Chondrocyte (in vitro differentiated cells): ENCODE measurements at regions not wholly inside any gene's neighbourhood (a gene's known extent, or its start where the extent isn't known, plus 50 kb on each side); places are given as distances from the start of the nearest gene placed in this dataset.

Experiments
- DNase-seq: peaks from one replicate; pipeline ENCODE4 v3.0.0; 2021; ENCODE audit warnings: mixed read lengths, low spot score
- H3K27ac Mint-ChIP-seq: one replicate; pipeline ENCODE4 v1.8.0; 2021; ENCODE audit warnings: mild to moderate bottlenecking, moderate library complexity, mixed read lengths; ENCODE audit not compliant: unreplicated experiment
- H3K27me3 Mint-ChIP-seq: 2 replicates; pipeline ENCODE4 v1.8.0; 2021; ENCODE audit warnings: low read depth, mixed read lengths
- H3K36me3 Mint-ChIP-seq: 2 replicates; pipeline ENCODE4 v1.8.0; 2021; ENCODE audit warnings: low read depth, mixed read lengths
- H3K4me1 Mint-ChIP-seq: 2 replicates; pipeline ENCODE4 v1.8.0; 2021; ENCODE audit warnings: low read depth, mild to moderate bottlenecking, mixed read lengths
- H3K4me3 Mint-ChIP-seq: one replicate; pipeline ENCODE4 v1.8.0; 2021; ENCODE audit warnings: mild to moderate bottlenecking, moderate library complexity, mixed read lengths; ENCODE audit not compliant: unreplicated experiment
- H3K9me3 Mint-ChIP-seq: 2 replicates; pipeline ENCODE4 v1.8.0; 2021; ENCODE audit warnings: low read depth, mixed read lengths
- TF ChIP-seq, protein P1 (sequence below): fragments of 200-600 bp; sonication (generic); IDR thresholded peaks from 2 replicates; pipeline ENCODE4 v1.5.0; 2021; ENCODE audit warnings: antibody characterized with exemption, mild to moderate bottlenecking, moderate library complexity

DNA sequence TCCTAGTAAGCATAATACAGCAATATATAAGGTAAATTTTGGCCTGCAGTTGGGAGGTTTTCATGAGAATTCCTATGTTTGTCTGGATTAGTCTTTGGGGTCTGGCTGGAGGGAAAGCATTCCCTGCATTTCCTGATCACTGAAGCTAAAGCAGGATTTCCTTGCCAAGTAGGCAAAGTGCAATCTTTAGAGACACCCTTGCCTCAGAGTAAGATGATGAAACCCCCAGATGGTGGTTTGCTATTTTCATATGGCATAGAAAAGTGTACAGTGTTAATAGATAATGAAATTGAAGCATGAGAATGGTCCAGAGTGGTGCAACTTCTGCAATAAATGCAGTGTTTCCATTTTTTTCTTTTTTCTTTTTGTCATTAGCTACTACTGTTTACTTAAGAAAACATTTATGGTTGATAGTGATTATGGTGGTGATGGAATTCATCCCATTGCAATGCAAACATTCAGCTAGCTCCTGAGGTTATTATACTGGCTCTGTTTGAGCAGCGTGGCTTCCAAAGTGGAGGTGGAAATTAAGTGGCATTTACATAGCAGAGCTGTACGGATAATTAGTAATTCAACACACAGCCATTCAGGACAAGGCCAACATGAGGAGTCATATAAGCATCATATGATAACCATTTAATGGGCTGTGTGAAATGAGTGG lies 276.3 kb downstream of the DUSP6 start:
- Mint-ChIP-seq H3K27me3 (no peaks in the 10 kb centered on the region), H3K27ac (no peak overlapping the region), H3K4me3 (no peak overlapping the region), H3K9me3 (no peaks in the 10 kb centered on the region), H3K4me1 (peaks cover 11% of the 10 kb centered on the region), H3K36me3 (no peaks in the 10 kb centered on the region)
- no peak for DNase-seq
- TF ChIP-seq, protein P1, sequence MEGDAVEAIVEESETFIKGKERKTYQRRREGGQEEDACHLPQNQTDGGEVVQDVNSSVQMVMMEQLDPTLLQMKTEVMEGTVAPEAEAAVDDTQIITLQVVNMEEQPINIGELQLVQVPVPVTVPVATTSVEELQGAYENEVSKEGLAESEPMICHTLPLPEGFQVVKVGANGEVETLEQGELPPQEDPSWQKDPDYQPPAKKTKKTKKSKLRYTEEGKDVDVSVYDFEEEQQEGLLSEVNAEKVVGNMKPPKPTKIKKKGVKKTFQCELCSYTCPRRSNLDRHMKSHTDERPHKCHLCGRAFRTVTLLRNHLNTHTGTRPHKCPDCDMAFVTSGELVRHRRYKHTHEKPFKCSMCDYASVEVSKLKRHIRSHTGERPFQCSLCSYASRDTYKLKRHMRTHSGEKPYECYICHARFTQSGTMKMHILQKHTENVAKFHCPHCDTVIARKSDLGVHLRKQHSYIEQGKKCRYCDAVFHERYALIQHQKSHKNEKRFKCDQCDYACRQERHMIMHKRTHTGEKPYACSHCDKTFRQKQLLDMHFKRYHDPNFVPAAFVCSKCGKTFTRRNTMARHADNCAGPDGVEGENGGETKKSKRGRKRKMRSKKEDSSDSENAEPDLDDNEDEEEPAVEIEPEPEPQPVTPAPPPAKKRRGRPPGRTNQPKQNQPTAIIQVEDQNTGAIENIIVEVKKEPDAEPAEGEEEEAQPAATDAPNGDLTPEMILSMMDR, result no peak

DNA sequence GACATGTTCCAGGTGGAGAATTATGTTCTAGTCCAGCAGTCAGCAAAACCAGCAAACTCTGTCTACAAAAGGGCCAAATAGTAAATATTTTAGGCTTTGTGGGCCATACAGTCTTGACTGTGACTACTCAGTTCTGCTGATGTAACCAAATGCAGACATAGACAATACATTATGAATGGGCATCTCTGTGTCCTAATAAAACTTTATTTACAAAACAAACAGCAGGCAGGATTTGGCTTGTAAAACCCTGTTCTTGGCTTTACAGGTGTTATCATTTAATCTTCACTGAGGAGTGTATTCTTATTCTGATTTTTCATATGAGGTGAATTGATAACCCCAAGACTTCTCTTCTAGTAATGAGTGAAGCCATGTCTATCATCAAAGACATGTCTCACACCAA lies 278.6 kb downstream of the DUSP6 start:
- DNase-seq, result no peak
- peaks cover 9% of the 10 kb centered on the region for H3K4me1 Mint-ChIP-seq
- no peaks in the 10 kb centered on the region for H3K9me3 Mint-ChIP-seq
- no peak overlapping the region for H3K27ac Mint-ChIP-seq
- H3K27me3 Mint-ChIP-seq, result no peaks in the 10 kb centered on the region
- H3K4me3 Mint-ChIP-seq, result no peak overlapping the region
- no peaks in the 10 kb centered on the region for H3K36me3 Mint-ChIP-seq
- TF ChIP-seq, protein P1, result no peak

DNA sequence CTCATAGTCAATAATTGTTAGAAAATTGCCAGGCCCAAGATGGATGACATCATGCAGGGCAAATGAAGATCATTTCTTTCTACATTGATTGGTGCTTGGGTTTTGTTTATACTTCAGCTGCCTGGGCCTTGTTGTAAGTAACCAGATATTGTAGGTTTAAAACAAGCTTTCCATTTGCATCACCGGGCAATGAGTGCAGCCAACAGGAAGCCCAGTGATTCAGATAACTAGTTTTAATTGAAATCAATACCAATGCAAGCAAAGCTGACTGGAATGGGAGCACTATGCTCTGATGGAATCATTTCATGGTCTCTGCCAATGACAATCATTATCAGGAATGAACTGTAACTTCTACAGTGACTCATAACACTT lies 279.3 kb downstream of the DUSP6 start:
- Mint-ChIP-seq H3K4me3 (no peak overlapping the region), H3K27me3 (no peaks in the 10 kb centered on the region)
- no peak for DNase-seq

DNA sequence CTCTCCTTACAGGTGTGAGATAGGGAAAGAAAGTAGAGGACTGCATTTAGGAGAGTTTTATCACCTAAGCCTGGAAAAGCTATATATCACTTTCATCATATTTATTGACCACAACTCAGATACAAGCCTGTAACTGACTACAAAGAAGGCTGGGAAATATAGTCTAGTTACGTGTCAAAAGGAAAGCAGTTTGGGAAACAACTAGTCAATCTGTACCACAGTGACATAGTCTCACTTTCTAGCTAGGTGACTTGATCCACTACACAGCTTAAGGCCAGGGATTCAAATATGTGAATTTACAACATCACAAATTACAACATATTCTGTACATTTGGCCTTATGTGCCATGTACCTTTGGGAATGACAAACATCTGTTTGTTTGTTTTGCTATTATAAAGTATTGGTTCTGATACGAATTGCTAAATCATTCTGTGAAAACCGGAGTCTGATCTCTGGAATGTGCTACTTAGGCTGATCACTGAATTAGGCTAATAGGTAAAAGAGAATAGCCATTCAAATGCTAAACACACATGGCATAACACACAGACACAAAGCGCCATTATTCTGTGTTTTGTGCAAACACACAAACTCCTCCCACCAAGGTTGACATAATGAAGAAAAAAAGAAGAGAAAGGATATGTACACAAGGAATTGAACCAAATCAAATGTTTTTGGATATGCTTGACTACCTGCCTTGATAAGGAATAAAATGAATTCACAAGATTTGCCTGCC lies 279.8 kb downstream of the DUSP6 start:
- no peaks in the 10 kb centered on the region for H3K36me3 Mint-ChIP-seq
- H3K4me3 Mint-ChIP-seq, result no peak overlapping the region
- H3K9me3 Mint-ChIP-seq, result no peaks in the 10 kb centered on the region
- H3K4me1 Mint-ChIP-seq, result peaks cover 12% of the 10 kb centered on the region
- TF ChIP-seq, protein P1, result no peak
- no peaks in the 10 kb centered on the region for H3K27me3 Mint-ChIP-seq
- H3K27ac Mint-ChIP-seq, result no peak overlapping the region
- no peak for DNase-seq

More for the DNA sequence above, 279.3 kb downstream of the DUSP6 start:
- TF ChIP-seq, protein P1, result no peak
- Mint-ChIP-seq H3K27ac (no peak overlapping the region), H3K4me1 (peaks cover 9% of the 10 kb centered on the region), H3K36me3 (no peaks in the 10 kb centered on the region), H3K9me3 (no peaks in the 10 kb centered on the region)

DNA sequence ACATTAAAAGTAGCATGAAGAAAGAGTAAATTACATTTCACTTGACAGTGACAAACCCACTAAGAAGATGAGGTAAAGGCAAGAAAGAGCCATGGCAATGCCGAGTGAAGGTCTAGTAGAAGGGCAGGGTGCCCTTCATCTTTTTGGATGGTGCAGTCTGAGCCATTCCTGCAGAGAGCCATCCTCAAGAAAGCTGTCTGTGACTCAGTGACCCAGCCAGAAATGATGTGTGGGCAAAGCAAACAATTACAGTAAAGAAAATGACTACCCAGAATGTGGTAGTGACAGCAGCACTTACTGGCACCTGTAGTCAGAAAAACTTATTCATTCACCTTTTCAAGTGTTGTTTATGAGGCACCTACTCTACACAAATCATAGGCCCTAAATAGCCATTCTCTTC lies 281.7 kb downstream of the DUSP6 start:
- TF ChIP-seq, protein P1, result no peak
- Mint-ChIP-seq H3K36me3 (no peaks in the 10 kb centered on the region), H3K27ac (no peak overlapping the region), H3K4me1 (peaks cover 9% of the 10 kb centered on the region), H3K9me3 (peaks cover 3% of the 10 kb centered on the region), H3K4me3 (no peak overlapping the region), H3K27me3 (no peaks in the 10 kb centered on the region)
- no peak for DNase-seq
